ENCODE measurements at regions not wholly inside any gene's neighbourhood (a gene's known extent, or its start where the extent isn't known, plus 50 kb on each side); places are given as distances from the start of the nearest gene placed in this dataset.

DNA sequence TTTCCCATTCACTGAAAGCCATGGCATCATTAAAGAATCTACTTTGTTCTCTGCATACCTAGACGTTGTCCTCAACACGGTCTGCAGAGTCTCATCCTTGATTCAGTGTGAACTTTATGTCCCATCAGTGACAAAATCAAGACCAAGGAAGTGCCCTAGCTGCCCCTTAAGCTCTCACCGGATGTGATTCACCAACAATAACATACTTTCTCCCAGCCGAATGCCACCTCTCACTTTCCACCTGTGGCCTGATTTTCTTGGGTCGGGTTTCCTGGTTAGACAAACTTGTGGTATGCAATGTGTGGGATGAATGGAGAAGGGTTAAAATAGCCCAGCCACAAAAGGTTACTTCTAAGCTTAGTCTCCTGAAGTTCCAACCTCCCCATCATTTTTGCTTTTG lies 145.3 kb upstream of the PAPPA start:
- in situ Hi-C loops (cut with HindIII; ENCODE audit: extremely low pct_ligation_motif_present, low pct_unique_long_range_greater_than_20kb) = no loop called here
- Histone ChIP-seq H2AFZ (ENCODE audit: low read length) (no peak overlapping the region), H3K27me3 (ENCODE audit: control insufficient read depth in 1 of 2, insufficient read depth in 2 of 2, low read length in 2 of 2) (no peaks in the 10 kb centered on the region; a peak in 1 of 5 replicates), H3K9ac (ENCODE audit: insufficient read depth, low read depth, low read length) (no peak overlapping the region), H3K4me1 (ENCODE audit: insufficient read depth, low read length) (no peaks in the 10 kb centered on the region), H4K20me1 (ENCODE audit: insufficient read depth, low read length) (no peaks in the 10 kb centered on the region), H3K79me2 (ENCODE audit: insufficient read depth, low read length) (no peaks in the 10 kb centered on the region), H3K36me3 (replicated peaks in 1 of 2; ENCODE audit: control insufficient read depth in 1 of 2, insufficient read depth in 2 of 2, low read length in 2 of 2) (no peaks in the 10 kb centered on the region), H3K9me3 (ENCODE audit: low read length) (no peaks in the 10 kb centered on the region), H3K4me2 (ENCODE audit: low read depth, low read length) (no peak overlapping the region), H3K27ac (ENCODE audit: extremely low read length, insufficient read depth, low read length) (no peak overlapping the region), H3K4me3 (replicated peaks in 1 of 3; ENCODE audit: insufficient read depth in 1 of 3, low read depth in 2 of 3, low read length in 3 of 3) (no peak overlapping the region)
- no peak for FAIRE-seq
- no TSS peak for BruUV-seq (replicated peaks)
- WGBS (ENCODE audit: low lambda C conversion rate) = 6% methylated on average over 5 of the region's 5 CpGs
- DNase-seq (ENCODE audit: low spot score) = no peak
- ATAC-seq = no peak
- ChIA-PET CTCF (ENCODE audit: low intra/inter-chr PET ratio, low total read pairs) (no interaction called here), POLR2A (no interaction called here)
- intact Hi-C loops (cut with micrococcal nuclease; ENCODE audit: unreplicated experiment) = no loop called here
- TF ChIP-seq ZBTB20 (CRISPR knock-in tag; IDR thresholded peaks at IDR 0.05; ENCODE audit: borderline replicate concordance, low read depth) = no peak
- no peak for TF ChIP-seq SALL1 (CRISPR knock-in tag; IDR thresholded peaks at IDR 0.05)
- no peak for TF ChIP-seq KLF16 (CRISPR knock-in tag; IDR thresholded peaks at IDR 0.05)
- TF ChIP-seq RXRB (CRISPR knock-in tag; IDR thresholded peaks at IDR 0.05; ENCODE audit: borderline replicate concordance) = no peak
- TF ChIP-seq ZBTB38 (CRISPR knock-in tag; IDR thresholded peaks at IDR 0.05) = no peak
- no peak for TF ChIP-seq ARID5B (CRISPR knock-in tag; IDR thresholded peaks at IDR 0.05)
- TF ChIP-seq CBFB (CRISPR knock-in tag; IDR thresholded peaks at IDR 0.05) = no peak
- TF ChIP-seq CHD4 (IDR thresholded peaks at IDR 0.05; ENCODE audit: borderline replicate concordance, low read length) = no peak
- TF ChIP-seq, protein P1, sequence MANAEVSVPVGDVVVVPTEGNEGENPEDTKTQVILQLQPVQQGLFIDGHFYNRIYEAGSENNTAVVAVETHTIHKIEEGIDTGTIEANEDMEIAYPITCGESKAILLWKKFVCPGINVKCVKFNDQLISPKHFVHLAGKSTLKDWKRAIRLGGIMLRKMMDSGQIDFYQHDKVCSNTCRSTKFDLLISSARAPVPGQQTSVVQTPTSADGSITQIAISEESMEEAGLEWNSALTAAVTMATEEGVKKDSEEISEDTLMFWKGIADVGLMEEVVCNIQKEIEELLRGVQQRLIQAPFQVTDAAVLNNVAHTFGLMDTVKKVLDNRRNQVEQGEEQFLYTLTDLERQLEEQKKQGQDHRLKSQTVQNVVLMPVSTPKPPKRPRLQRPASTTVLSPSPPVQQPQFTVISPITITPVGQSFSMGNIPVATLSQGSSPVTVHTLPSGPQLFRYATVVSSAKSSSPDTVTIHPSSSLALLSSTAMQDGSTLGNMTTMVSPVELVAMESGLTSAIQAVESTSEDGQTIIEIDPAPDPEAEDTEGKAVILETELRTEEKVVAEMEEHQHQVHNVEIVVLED (CRISPR knock-in tag; IDR thresholded peaks at IDR 0.05; ENCODE audit: borderline replicate concordance) = no peak
- no peak for TF ChIP-seq NFRKB (IDR thresholded peaks at IDR 0.05)
- no peak for TF ChIP-seq REST (IDR thresholded peaks at IDR 0.05; ENCODE audit: borderline replicate concordance in 1 of 2, low read depth in 1 of 2, low read length in 2 of 2)
- no peak for TF ChIP-seq KLF12 (CRISPR knock-in tag; IDR thresholded peaks at IDR 0.05; ENCODE audit: borderline replicate concordance)
- TF ChIP-seq ZNF274 (CRISPR knock-in tag; IDR thresholded peaks at IDR 0.05) = no peak
- TF ChIP-seq HOXA9 (CRISPR knock-in tag; IDR thresholded peaks at IDR 0.05; ENCODE audit: borderline replicate concordance) = no peak
- TF ChIP-seq NFATC3 (CRISPR knock-in tag; IDR thresholded peaks at IDR 0.05) = no peak
- no peak for TF ChIP-seq TP53 (CRISPR knock-in tag; conservative IDR thresholded peaks at IDR 0.05)
